Right lobe of liver (tissue), 6 donors: ENCODE measurements at regions not wholly inside any gene's neighbourhood (a gene's known extent, or its start where the extent isn't known, plus 50 kb on each side); places are given as distances from the start of the nearest gene placed in this dataset.

Experiments used
- ATAC-seq, 4 donors: fragments of 200-7000 bp; cut with Tn5 transposase; one replicate each; pipeline ENCODE4 v1.9.1; 2020; ENCODE audit warnings: mild to moderate bottlenecking in 4 of 4, moderate library complexity in 4 of 4
- DNase-seq, 3 donors: peaks; one replicate each; pipeline ENCODE4 v3.0.0-alpha.2; 2020
- H3K27ac ChIP-seq, 3 donors: fragments of 200-600 bp; one replicate each; pipeline ENCODE4 v1.8.0; 2022
- H3K27me3 ChIP-seq, 2 donors: fragments of 200-600 bp; one replicate each; pipeline ENCODE4 v1.8.0; 2022
- H3K36me3 ChIP-seq, 4 donors: fragments of 200-600 bp; sonication (generic) in 1 of 4; one replicate each; pipeline versions ENCODE4 v1.5.1 to v1.8.0; 2017 to 2022; ENCODE audit warnings: control low read depth in 1 of 4
- H3K4me1 ChIP-seq, 4 donors: fragments of 200-600 bp; sonication (generic) in 1 of 4; one replicate each; pipeline versions ENCODE4 v1.5.1 to v1.8.0; 2017 to 2022; ENCODE audit warnings: control low read depth in 1 of 4
- H3K4me3 ChIP-seq, 3 donors: fragments of 200-600 bp; one replicate each; pipeline ENCODE4 v1.8.0; 2022
- H3K9me3 ChIP-seq, 4 donors: fragments of 200-600 bp; sonication (generic) in 1 of 4; one replicate each; pipeline versions ENCODE4 v1.5.1 to v1.8.0; 2017 to 2022; ENCODE audit warnings: control low read depth in 1 of 4
- CTCF ChIP-seq, 4 donors: fragments of 200-600 bp in 3 of 4; fragments of 450-650 bp in 1 of 4; IDR thresholded peaks; one replicate each; pipeline versions ENCODE4 v1.5.1 to v1.8.0; 2016 to 2022; ENCODE audit warnings: antibody characterized with exemption in 4 of 4, mild to moderate bottlenecking in 2 of 4
- POLR2A ChIP-seq: fragments of 450-650 bp; IDR thresholded peaks from one replicate; pipeline ENCODE4 v1.6.1; 2017; ENCODE audit warnings: antibody characterized with exemption, mild to moderate bottlenecking
- WGBS: methylation state at CpG from one replicate; pipeline ENCODE4 v1.1.6; 2018; ENCODE audit warnings: low coverage, low lambda C conversion rate; ENCODE audit not compliant: insufficient coverage; ENCODE audit errors: missing lambda C conversion rate; 5-methylcytosine and 5-hydroxymethylcytosine counted together
- intact Hi-C, 2 donors: fragments of 100-400 bp; cut with DNase I; formaldehyde crosslinking; loops; one replicate each; pipeline versions ENCODE4 v1.11.2 to v1.14.1; 2022
- donor health status: DM: no; HTN: yes; CAD: no.
- donor health status: DM: no; HTN: no; CAD: no.
- donor health status: DM: no; HTN: no; CAD: no.
- donor health status: DM: no; HTN: yes; CAD: no.
- donor health status: DM: no; HTN: yes; CAD: no.

- H3K9me3 ChIP-seq = no peaks in the 10 kb centered on the region
- no peaks in the 10 kb centered on the region for H3K36me3 ChIP-seq
- H3K27me3 ChIP-seq = no peaks in the 10 kb centered on the region
- no peak for DNase-seq
- intact Hi-C loops = no loop called here
- no peak for ATAC-seq
- no peak for TF ChIP-seq POLR2A
- no peak for TF ChIP-seq CTCF (IDR thresholded peaks at IDR 0.05)
- no peak overlapping the region for H3K4me3 ChIP-seq
- H3K4me1 ChIP-seq = no peaks in the 10 kb centered on the region
- H3K27ac ChIP-seq = no peak overlapping the region
- WGBS = 38% methylated on average over 2 of the region's 2 CpGs
Observed at GRCh38 chr15:47622055-47622454, 95.2 kb upstream of the SEMA6D start.

- DNase-seq (no peak), ATAC-seq (no peak)
- no peaks in the 10 kb centered on the region for H3K4me1 ChIP-seq
- H3K27ac ChIP-seq = no peak overlapping the region
- TF ChIP-seq CTCF (IDR thresholded peaks at IDR 0.05) (no peak), POLR2A (no peak)
- no peak overlapping the region for H3K4me3 ChIP-seq
- no peaks in the 10 kb centered on the region for H3K27me3 ChIP-seq
- H3K36me3 ChIP-seq = no peaks in the 10 kb centered on the region
- H3K9me3 ChIP-seq = no peaks in the 10 kb centered on the region
- intact Hi-C loops = no loop called here
Observed at GRCh38 chr15:47624503-47624902, 92.8 kb upstream of the SEMA6D start.

- no peaks in the 10 kb centered on the region for H3K4me1 ChIP-seq
- DNase-seq (no peak), ATAC-seq (no peak)
- H3K27me3 ChIP-seq = no peaks in the 10 kb centered on the region
- H3K27ac ChIP-seq = no peak overlapping the region
- TF ChIP-seq CTCF (IDR thresholded peaks at IDR 0.05) (no peak), POLR2A (no peak)
- intact Hi-C loops = no loop called here
- no peak overlapping the region for H3K4me3 ChIP-seq
- WGBS = 22% methylated on average over 1 of the region's 1 CpG
- H3K9me3 ChIP-seq = no peaks in the 10 kb centered on the region
- no peaks in the 10 kb centered on the region for H3K36me3 ChIP-seq
Observed at GRCh38 chr15:47639042-47639441, 78.3 kb upstream of the SEMA6D start.

- Histone ChIP-seq H3K9me3 (no peaks in the 10 kb centered on the region), H3K4me1 (no peaks in the 10 kb centered on the region), H3K27me3 (no peaks in the 10 kb centered on the region), H3K27ac (no peak overlapping the region), H3K36me3 (no peaks in the 10 kb centered on the region), H3K4me3 (no peak overlapping the region)
- whole genome bisulfite sequencing = 63% methylated on average over 5 of the region's 5 CpGs
- DNase-seq (no peak), ATAC-seq (no peak)
- no peak for TF ChIP-seq CTCF (IDR thresholded peaks at IDR 0.05)
- TF ChIP-seq POLR2A = no peak
- intact Hi-C loops = no loop called here
Observed at GRCh38 chr15:47640079-47640478, 77.2 kb upstream of the SEMA6D start.

- intact Hi-C loops = no loop called here
- H3K27ac ChIP-seq = no peak overlapping the region
Observed at GRCh38 chr15:47640901-47641300, 76.4 kb upstream of the SEMA6D start.

More at GRCh38 chr15:47640901-47641300, 76.4 kb upstream of the SEMA6D start:
- Histone ChIP-seq H3K4me1 (no peaks in the 10 kb centered on the region), H3K4me3 (no peak overlapping the region), H3K9me3 (no peaks in the 10 kb centered on the region), H3K36me3 (no peaks in the 10 kb centered on the region), H3K27me3 (no peaks in the 10 kb centered on the region)
- TF ChIP-seq CTCF (IDR thresholded peaks at IDR 0.05) (no peak), POLR2A (no peak)
- DNase-seq = no peak
- no peak for ATAC-seq
- WGBS = 40% methylated on average over 7 of the region's 7 CpGs
